Colonic mucosa (tissue), 4 donors: ENCODE measurements at regions not wholly inside any gene's neighbourhood (a gene's known extent, or its start where the extent isn't known, plus 50 kb on each side); places are given as distances from the start of the nearest gene placed in this dataset.

Experiments
- DNase-seq: peaks from one replicate; pipeline ENCODE4 v3.0.0-alpha.2; 2020
- H3K27ac ChIP-seq: fragments of 200-600 bp; one replicate; pipeline ENCODE4 v1.8.0; 2021
- H3K27me3 ChIP-seq: fragments of 200-600 bp; one replicate; pipeline ENCODE4 v1.8.0; 2021
- H3K36me3 ChIP-seq: fragments of 200-600 bp; one replicate; pipeline ENCODE4 v1.8.0; 2021
- H3K4me1 ChIP-seq: fragments of 200-600 bp; one replicate; pipeline ENCODE4 v1.8.0; 2021; ENCODE audit warnings: mild to moderate bottlenecking
- H3K4me3 ChIP-seq: fragments of 200-600 bp; one replicate; pipeline ENCODE4 v1.8.0; 2021
- H3K9ac ChIP-seq, 2 donors: one replicate each; pipeline ENCODE4 v1.7.0; 2013; ENCODE audit warnings: control low read depth in 2 of 2, low read depth in 2 of 2, low read length in 2 of 2
- H3K9me3 ChIP-seq: fragments of 200-600 bp; one replicate; pipeline ENCODE4 v1.8.0; 2021
- intact Hi-C: fragments of 100-400 bp; cut with DNase I; formaldehyde crosslinking; loops from one replicate; pipeline ENCODE4 v1.14.1; 2022
- TF ChIP-seq, protein P1 (sequence below): fragments of 200-600 bp; IDR thresholded peaks from one replicate; pipeline ENCODE4 v1.8.0; 2022; ENCODE audit warnings: antibody characterized with exemption, mild to moderate bottlenecking
- donor health status: healthy.
- donor health status: DM: no; HTN: no; CAD: no.
- donor health status: DM: no; HTN: no; CAD: no.

DNA sequence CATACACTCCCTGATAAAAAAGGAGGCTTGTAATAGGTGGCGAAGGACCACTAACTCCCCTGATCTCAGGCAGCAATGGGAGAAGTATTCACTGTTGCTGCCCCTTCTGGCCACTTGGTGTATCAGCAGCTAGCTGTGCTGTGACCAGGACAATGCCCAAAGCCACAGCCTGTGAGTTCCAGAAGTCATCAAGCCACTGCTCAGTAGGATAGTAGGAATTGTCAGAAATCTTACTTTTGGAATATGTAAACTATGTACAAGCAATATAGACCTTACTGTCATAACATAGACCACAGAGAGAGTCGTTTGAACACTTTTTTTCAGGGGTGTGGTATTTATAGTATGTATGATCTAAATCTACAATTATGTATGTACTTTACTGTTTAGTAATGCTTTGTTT lies 248.3 kb upstream of the CAMK1G start:
- DNase-seq, result no peak
- H3K4me3 ChIP-seq, result no peak overlapping the region
- H3K4me1 ChIP-seq, result no peaks in the 10 kb centered on the region
- no peaks in the 10 kb centered on the region for H3K9me3 ChIP-seq
- no peaks in the 10 kb centered on the region for H3K36me3 ChIP-seq
- intact Hi-C loops, result no loop called here
- TF ChIP-seq, protein P1, sequence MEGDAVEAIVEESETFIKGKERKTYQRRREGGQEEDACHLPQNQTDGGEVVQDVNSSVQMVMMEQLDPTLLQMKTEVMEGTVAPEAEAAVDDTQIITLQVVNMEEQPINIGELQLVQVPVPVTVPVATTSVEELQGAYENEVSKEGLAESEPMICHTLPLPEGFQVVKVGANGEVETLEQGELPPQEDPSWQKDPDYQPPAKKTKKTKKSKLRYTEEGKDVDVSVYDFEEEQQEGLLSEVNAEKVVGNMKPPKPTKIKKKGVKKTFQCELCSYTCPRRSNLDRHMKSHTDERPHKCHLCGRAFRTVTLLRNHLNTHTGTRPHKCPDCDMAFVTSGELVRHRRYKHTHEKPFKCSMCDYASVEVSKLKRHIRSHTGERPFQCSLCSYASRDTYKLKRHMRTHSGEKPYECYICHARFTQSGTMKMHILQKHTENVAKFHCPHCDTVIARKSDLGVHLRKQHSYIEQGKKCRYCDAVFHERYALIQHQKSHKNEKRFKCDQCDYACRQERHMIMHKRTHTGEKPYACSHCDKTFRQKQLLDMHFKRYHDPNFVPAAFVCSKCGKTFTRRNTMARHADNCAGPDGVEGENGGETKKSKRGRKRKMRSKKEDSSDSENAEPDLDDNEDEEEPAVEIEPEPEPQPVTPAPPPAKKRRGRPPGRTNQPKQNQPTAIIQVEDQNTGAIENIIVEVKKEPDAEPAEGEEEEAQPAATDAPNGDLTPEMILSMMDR, result peak; percentile 79
- H3K27ac ChIP-seq, result no peak overlapping the region
- no peaks in the 10 kb centered on the region for H3K27me3 ChIP-seq
- H3K9ac ChIP-seq, result no peak overlapping the region

DNA sequence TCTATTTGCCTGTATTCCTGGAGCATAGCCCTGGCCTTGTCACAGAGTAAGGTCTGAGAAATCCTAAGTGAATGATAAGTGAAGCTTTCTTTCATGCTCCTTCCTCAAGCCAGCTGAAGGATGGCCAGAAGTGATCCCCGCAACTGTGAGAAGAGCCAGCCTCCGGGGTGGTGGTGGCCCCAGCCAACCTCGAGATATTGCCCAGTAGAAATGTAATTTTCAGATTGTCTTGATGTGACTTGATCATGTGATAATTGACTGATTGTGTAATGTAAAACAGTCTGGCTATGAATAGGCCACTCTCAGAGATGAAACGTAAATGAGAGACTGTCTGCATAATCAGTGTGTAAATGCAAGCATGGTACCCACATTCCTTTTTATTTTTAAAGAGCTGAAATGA lies 242.4 kb upstream of the CAMK1G start:
- no peaks in the 10 kb centered on the region for H3K36me3 ChIP-seq
- intact Hi-C loops, result no loop called here
- TF ChIP-seq, protein P1, result no peak

DNA sequence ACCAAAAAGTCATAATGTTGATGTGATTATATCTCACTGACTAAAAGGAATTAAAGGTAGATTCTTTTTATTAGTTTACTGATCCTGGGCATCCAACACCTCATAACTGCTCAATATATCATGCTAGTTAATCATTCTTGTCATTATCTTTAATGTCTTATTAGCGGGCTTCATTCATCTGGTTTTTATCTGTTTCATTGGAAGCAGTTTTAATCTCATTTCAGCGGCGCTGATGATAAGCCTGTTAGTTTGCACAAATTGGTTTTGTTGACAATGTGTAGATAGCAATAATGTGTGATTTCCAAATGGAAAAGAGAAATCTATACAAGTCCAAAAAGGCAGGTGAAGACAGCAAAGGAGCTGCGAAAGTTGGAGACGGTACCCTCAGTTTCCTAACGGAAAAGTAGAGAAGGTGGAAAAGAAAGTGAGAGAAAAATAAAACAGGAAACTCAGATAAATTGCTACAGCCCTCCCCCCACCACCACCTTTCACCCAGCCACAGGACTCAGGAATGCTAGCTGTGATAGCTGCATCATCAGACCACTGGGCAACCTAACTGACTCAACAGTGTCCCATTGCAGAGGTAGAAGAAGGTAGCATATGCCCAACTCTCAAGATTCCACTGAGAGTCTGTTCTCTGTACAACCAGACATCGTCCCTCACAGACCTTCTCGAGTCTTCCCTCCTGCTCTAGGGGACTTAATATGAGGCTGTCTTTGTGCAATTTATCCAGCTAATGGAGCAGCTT lies 241.7 kb upstream of the CAMK1G start:
- no peaks in the 10 kb centered on the region for H3K27me3 ChIP-seq

More for the DNA sequence above, 242.4 kb upstream of the CAMK1G start:
- H3K4me3 ChIP-seq, result no peak overlapping the region
- H3K4me1 ChIP-seq, result no peaks in the 10 kb centered on the region
- DNase-seq, result no peak
- no peak overlapping the region for H3K27ac ChIP-seq
- H3K9me3 ChIP-seq, result no peaks in the 10 kb centered on the region
- no peaks in the 10 kb centered on the region for H3K27me3 ChIP-seq
- no peak overlapping the region for H3K9ac ChIP-seq

DNA sequence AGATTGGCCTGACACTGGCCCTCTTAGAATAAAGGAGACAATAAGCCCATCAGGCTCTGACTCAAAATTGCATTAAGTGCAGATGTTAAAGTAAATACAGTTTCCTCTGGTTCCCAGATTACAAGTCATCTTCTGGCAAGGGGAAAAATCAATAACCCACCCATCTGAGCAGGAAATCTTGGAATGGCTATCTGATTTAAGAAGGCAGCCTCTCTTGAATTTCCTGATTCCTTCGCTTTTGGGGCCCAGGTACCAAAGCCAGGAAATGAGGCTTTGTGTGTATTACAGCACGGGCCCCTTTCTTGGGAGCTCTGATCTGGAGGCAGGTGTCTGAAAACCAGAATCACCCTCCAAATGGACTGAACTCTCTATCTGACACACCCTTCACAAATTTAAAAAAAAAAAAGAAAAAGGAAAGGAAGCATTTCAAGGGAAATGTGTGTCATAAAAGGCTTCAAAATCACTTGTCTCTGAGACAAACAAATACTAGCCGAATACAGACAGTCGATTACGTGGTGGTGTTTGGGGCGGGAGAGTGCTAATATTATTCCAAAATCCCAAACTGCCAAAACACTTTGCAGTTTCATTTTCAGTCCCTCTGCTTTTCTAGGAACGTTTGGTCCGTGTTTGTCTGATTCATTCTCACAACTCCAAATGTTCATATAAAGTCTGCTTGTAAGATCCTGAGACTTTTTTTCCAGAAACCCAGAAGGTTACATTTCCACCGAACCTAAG lies 240.9 kb upstream of the CAMK1G start:
- Histone ChIP-seq H3K9ac (no peak overlapping the region), H3K4me3 (no peak overlapping the region), H3K27ac (no peak overlapping the region), H3K4me1 (no peaks in the 10 kb centered on the region), H3K36me3 (no peaks in the 10 kb centered on the region), H3K9me3 (no peaks in the 10 kb centered on the region), H3K27me3 (no peaks in the 10 kb centered on the region)
- intact Hi-C loops, result no loop called here
- TF ChIP-seq, protein P1, result no peak
- DNase-seq, result no peak

More for the DNA sequence above, 241.7 kb upstream of the CAMK1G start:
- Histone ChIP-seq H3K27ac (no peak overlapping the region), H3K9ac (no peak overlapping the region), H3K4me1 (no peaks in the 10 kb centered on the region), H3K4me3 (no peak overlapping the region), H3K9me3 (no peaks in the 10 kb centered on the region), H3K36me3 (no peaks in the 10 kb centered on the region)
- TF ChIP-seq, protein P1, result no peak
- DNase-seq, result no peak
- intact Hi-C loops, result no loop called here

DNA sequence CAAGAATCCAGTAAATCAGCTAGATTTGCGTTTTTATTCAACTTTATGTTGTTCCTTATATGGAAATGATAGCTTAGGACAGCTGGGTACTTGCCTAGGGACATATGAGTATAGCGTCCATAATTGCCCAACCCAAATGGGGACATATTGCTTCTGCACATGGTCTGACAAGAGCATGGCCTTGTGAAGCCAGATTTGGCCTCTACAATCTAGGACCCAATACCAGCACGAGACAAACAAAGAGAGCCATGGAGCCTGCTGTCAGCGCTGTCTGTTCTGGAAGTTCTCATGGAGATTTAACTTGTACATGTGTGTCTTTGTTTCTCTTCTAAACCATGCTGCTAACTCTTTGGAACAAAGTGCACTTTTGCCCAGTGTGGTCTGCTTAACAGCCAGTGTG lies 240.0 kb upstream of the CAMK1G start:
- Histone ChIP-seq H3K9ac (no peak overlapping the region), H3K9me3 (no peaks in the 10 kb centered on the region), H3K4me3 (no peak overlapping the region), H3K27me3 (no peaks in the 10 kb centered on the region), H3K36me3 (no peaks in the 10 kb centered on the region), H3K4me1 (no peaks in the 10 kb centered on the region), H3K27ac (no peak overlapping the region)
- TF ChIP-seq, protein P1, result no peak
- intact Hi-C loops, result no loop called here
- DNase-seq, result no peak
